Right lobe of liver (tissue), 4 donors: ENCODE measurements at regions not wholly inside any gene's neighbourhood (a gene's known extent, or its start where the extent isn't known, plus 50 kb on each side); places are given as distances from the start of the nearest gene placed in this dataset.

ENCODE experiments used
- POLR2A ChIP-seq: fragments of 450-650 bp; IDR thresholded peaks from one replicate; pipeline ENCODE4 v1.6.1; 2017; ENCODE audit warnings: antibody characterized with exemption, mild to moderate bottlenecking
- TF ChIP-seq, protein P1 (sequence below), 4 donors: fragments of 200-600 bp in 3 of 4; fragments of 450-650 bp in 1 of 4; IDR thresholded peaks; one replicate each; pipeline versions ENCODE4 v1.5.1 to v1.8.0; 2016 to 2022; ENCODE audit warnings: antibody characterized with exemption in 4 of 4, mild to moderate bottlenecking in 2 of 4
- donor health status: DM: no; HTN: no; CAD: no.
- donor health status: DM: no; HTN: no; CAD: no.
- donor health status: DM: no; HTN: yes; CAD: no.

DNA sequence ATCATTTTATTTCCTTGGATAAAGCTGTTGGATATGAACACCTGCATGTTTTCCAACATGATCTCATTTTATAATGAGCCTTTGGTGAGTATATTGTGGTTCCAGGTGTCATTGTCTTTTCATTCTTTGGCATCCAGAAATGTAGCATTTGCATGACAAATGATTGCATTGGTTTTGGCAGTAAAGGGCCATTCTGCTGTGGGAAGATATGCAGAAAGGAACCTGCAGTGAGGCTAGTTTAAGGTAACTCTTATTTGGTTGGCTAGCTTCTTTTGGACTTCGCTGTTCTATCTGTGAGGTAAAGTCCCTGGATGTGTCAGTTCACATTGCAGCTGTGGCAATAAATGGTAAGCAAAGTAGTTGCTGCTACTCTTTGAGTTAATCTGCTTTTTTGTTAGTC lies 343.0 kb downstream of the AMY1C start:
- TF ChIP-seq, protein P1, sequence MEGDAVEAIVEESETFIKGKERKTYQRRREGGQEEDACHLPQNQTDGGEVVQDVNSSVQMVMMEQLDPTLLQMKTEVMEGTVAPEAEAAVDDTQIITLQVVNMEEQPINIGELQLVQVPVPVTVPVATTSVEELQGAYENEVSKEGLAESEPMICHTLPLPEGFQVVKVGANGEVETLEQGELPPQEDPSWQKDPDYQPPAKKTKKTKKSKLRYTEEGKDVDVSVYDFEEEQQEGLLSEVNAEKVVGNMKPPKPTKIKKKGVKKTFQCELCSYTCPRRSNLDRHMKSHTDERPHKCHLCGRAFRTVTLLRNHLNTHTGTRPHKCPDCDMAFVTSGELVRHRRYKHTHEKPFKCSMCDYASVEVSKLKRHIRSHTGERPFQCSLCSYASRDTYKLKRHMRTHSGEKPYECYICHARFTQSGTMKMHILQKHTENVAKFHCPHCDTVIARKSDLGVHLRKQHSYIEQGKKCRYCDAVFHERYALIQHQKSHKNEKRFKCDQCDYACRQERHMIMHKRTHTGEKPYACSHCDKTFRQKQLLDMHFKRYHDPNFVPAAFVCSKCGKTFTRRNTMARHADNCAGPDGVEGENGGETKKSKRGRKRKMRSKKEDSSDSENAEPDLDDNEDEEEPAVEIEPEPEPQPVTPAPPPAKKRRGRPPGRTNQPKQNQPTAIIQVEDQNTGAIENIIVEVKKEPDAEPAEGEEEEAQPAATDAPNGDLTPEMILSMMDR (IDR thresholded peaks at IDR 0.05): no peak
- TF ChIP-seq POLR2A: no peak
